GM12875 (cell line): ENCODE measurements at regions not wholly inside any gene's neighbourhood (a gene's known extent, or its start where the extent isn't known, plus 50 kb on each side); places are given as distances from the start of the nearest gene placed in this dataset.
"Not testable (repeated sequence)": the region's sequence is repeated elsewhere in the genome, so short reads cannot be mapped to it uniquely, and the experiment has no call there.

Source experiments
- H3K4me3 ChIP-seq: one replicate; pipeline ENCODE4 v1.5.1; 2011; ENCODE audit warnings: low read depth, low read length, control low read depth
- CTCF ChIP-seq: IDR thresholded peaks from 2 replicates; pipeline ENCODE4 v1.5.1; 2011; ENCODE audit warnings: low read depth, mild to moderate bottlenecking, control low read depth, inconsistent platforms, low read length, moderate library complexity, borderline replicate concordance; ENCODE audit not compliant: insufficient read depth

- H3K4me3 ChIP-seq: no peak overlapping the region
- TF ChIP-seq CTCF: no peak
Measured at GRCh38 chr2:75920859-75921551, 210.3 kb upstream of the GCFC2 start.

- no peak overlapping the region for H3K4me3 ChIP-seq
- TF ChIP-seq CTCF: no peak
Measured at GRCh38 chr2:75915851-75916634, 205.3 kb upstream of the GCFC2 start.

- TF ChIP-seq CTCF: peak; percentile 87
- no peak overlapping the region for H3K4me3 ChIP-seq
Measured at GRCh38 chr2:75896779-75897366, 186.2 kb upstream of the GCFC2 start.

GRCh38 chr2:75894170-75894569, 183.5 kb upstream of the GCFC2 start:
- H3K4me3 ChIP-seq: no peak overlapping the region
- TF ChIP-seq CTCF: no peak

- TF ChIP-seq CTCF: no peak
- H3K4me3 ChIP-seq: no peak overlapping the region
Measured at GRCh38 chr2:75892490-75892889, 181.8 kb upstream of the GCFC2 start.

GRCh38 chr2:75882530-75882929, 171.8 kb upstream of the GCFC2 start:
- TF ChIP-seq CTCF: no peak
- no peak overlapping the region for H3K4me3 ChIP-seq

GRCh38 chr2:75875606-75876005, 164.9 kb upstream of the GCFC2 start:
- H3K4me3 ChIP-seq: not testable (repeated sequence)

- not testable (repeated sequence) for H3K4me3 ChIP-seq
Measured at GRCh38 chr2:75871762-75872614, 161.3 kb upstream of the GCFC2 start.
